A673 (cell line): ENCODE measurements at regions not wholly inside any gene's neighbourhood (a gene's known extent, or its start where the extent isn't known, plus 50 kb on each side); places are given as distances from the start of the nearest gene placed in this dataset.

Source experiments
- CTCF ChIP-seq: fragments of 300-800, 200-600 bp; sonication (generic); conservative IDR thresholded peaks from 2 replicates; pipeline ENCODE4 v1.5.1; 2017; ENCODE audit warnings: low read depth, mild to moderate bottlenecking, antibody characterized with exemption, low read length, moderate library complexity, mixed read lengths
- EZH2 ChIP-seq: fragments of 200-600 bp; sonication (generic); IDR thresholded peaks from 2 replicates; pipeline ENCODE4 v1.6.1; 2017; ENCODE audit warnings: borderline replicate concordance, low read depth, mild to moderate bottlenecking, mixed read lengths, antibody characterized with exemption, low read length; ENCODE audit not compliant: poor library complexity, severe bottlenecking

- TF ChIP-seq CTCF (no peak), EZH2 (no peak)
These were observed 179.3 kb upstream of the TMEM260 start for GRCh38 chr14:56400109-56400825.
